GM19397 (cell line): ENCODE measurements at regions not wholly inside any gene's neighbourhood (a gene's known extent, or its start where the extent isn't known, plus 50 kb on each side); places are given as distances from the start of the nearest gene placed in this dataset.
A peak's percentile ranks its signal among the peaks of the same experiment; 100 is the strongest.
"Not testable (repeated sequence)": the region's sequence is repeated elsewhere in the genome, so short reads cannot be mapped to it uniquely, and the experiment has no call there.

ENCODE experiments used
- ATAC-seq: cut with Tn5 transposase; IDR thresholded peaks from one replicate; pipeline ENCODE4 v1.9.1; 2021; ENCODE audit warnings: mild to moderate bottlenecking, moderate library complexity; ENCODE audit not compliant: unreplicated experiment

- ATAC-seq = no peak
Measured at GRCh38 chr9:21688108-21689102, 114.0 kb upstream of the MTAP start.

GRCh38 chr9:21689854-21690253, 112.6 kb upstream of the MTAP start:
- no peak for ATAC-seq

- ATAC-seq = no peak
Measured at GRCh38 chr9:21690561-21690960, 111.9 kb upstream of the MTAP start.

GRCh38 chr9:21692390-21692789, 110.0 kb upstream of the MTAP start:
- no peak for ATAC-seq

- no peak for ATAC-seq
Measured at GRCh38 chr9:21694424-21694823, 108.0 kb upstream of the MTAP start.

GRCh38 chr9:21695443-21695842, 107.0 kb upstream of the MTAP start:
- ATAC-seq = no peak

- no peak for ATAC-seq
Measured at GRCh38 chr9:21695874-21696341, 106.5 kb upstream of the MTAP start.

GRCh38 chr9:21696411-21696871, 106.0 kb upstream of the MTAP start:
- no peak for ATAC-seq

GRCh38 chr9:21708260-21708711, 94.2 kb upstream of the MTAP start:
- ATAC-seq = no peak

GRCh38 chr9:21708856-21709255, 93.6 kb upstream of the MTAP start:
- ATAC-seq = no peak

- ATAC-seq = no peak
Measured at GRCh38 chr9:21709464-21710058, 92.9 kb upstream of the MTAP start.

GRCh38 chr9:21710548-21711191, 91.8 kb upstream of the MTAP start:
- ATAC-seq = no peak

- no peak for ATAC-seq
Measured at GRCh38 chr9:21711504-21711903, 90.9 kb upstream of the MTAP start.

GRCh38 chr9:21715408-21715807, 87.0 kb upstream of the MTAP start:
- no peak for ATAC-seq

- ATAC-seq = no peak
Measured at GRCh38 chr9:21720758-21721157, 81.7 kb upstream of the MTAP start.

GRCh38 chr9:21727411-21727810, 75.0 kb upstream of the MTAP start:
- not testable (repeated sequence) for ATAC-seq

- ATAC-seq = no peak
Measured at GRCh38 chr9:21728781-21729180, 73.7 kb upstream of the MTAP start.

GRCh38 chr9:21729648-21730047, 72.8 kb upstream of the MTAP start:
- no peak for ATAC-seq

GRCh38 chr9:21730899-21731298, 71.5 kb upstream of the MTAP start:
- no peak for ATAC-seq

GRCh38 chr9:21741151-21741550, 61.3 kb upstream of the MTAP start:
- no peak for ATAC-seq

GRCh38 chr9:21744320-21744719, 58.1 kb upstream of the MTAP start:
- ATAC-seq = peak; percentile 46
